Posterior vena cava (tissue), 2 donors: ENCODE measurements at regions not wholly inside any gene's neighbourhood (a gene's known extent, or its start where the extent isn't known, plus 50 kb on each side); places are given as distances from the start of the nearest gene placed in this dataset.

Experiments
- DNase-seq: peaks from one replicate; pipeline ENCODE4 v3.0.0-alpha.2; 2020; ENCODE audit warnings: low spot score
- intact Hi-C, 2 donors: fragments of 100-400 bp; cut with DNase I; formaldehyde crosslinking; loops; one replicate each; pipeline versions ENCODE4 v1.14.1 to v1.14.2; 2022 to 2023
- donor health status: DM: yes; HTN: yes; CAD: no.
- donor health status: DM: yes; HTN: yes; CAD: no.

GRCh38 chr3:30156586-30157498, 449.6 kb upstream of the TGFBR2 start:
- DNase-seq, result no peak
- intact Hi-C loops, result no loop called here

GRCh38 chr3:30161375-30161774, 445.0 kb upstream of the TGFBR2 start:
- intact Hi-C loops, result no loop called here
- DNase-seq, result no peak

- DNase-seq, result no peak
- intact Hi-C loops, result no loop called here
Observed at GRCh38 chr3:30162579-30162978, 443.8 kb upstream of the TGFBR2 start.

GRCh38 chr3:30166535-30166934, 439.9 kb upstream of the TGFBR2 start:
- DNase-seq, result no peak
- intact Hi-C loops, result no loop called here

GRCh38 chr3:30167541-30168011, 438.8 kb upstream of the TGFBR2 start:
- DNase-seq, result no peak
- intact Hi-C loops, result no loop called here

- intact Hi-C loops, result no loop called here
- DNase-seq, result no peak
Observed at GRCh38 chr3:30169487-30169886, 436.9 kb upstream of the TGFBR2 start.

- no peak for DNase-seq
- intact Hi-C loops, result no loop called here
Observed at GRCh38 chr3:30170681-30171438, 435.5 kb upstream of the TGFBR2 start.

- intact Hi-C loops, result no loop called here
- DNase-seq, result no peak
Observed at GRCh38 chr3:30174357-30174756, 432.0 kb upstream of the TGFBR2 start.

- DNase-seq, result no peak
- intact Hi-C loops, result no loop called here
Observed at GRCh38 chr3:30180310-30181177, 425.9 kb upstream of the TGFBR2 start.

- intact Hi-C loops, result no loop called here
- DNase-seq, result no peak
Observed at GRCh38 chr3:30181178-30181465, 425.3 kb upstream of the TGFBR2 start.

- no peak for DNase-seq
- intact Hi-C loops, result no loop called here
Observed at GRCh38 chr3:30181581-30181980, 424.8 kb upstream of the TGFBR2 start.

- intact Hi-C loops, result no loop called here
- no peak for DNase-seq
Observed at GRCh38 chr3:30183421-30183820, 423.0 kb upstream of the TGFBR2 start.

- DNase-seq, result no peak
- intact Hi-C loops, result no loop called here
Observed at GRCh38 chr3:30184091-30184810, 422.1 kb upstream of the TGFBR2 start.

- no peak for DNase-seq
- intact Hi-C loops, result no loop called here
Observed at GRCh38 chr3:30185872-30186271, 420.5 kb upstream of the TGFBR2 start.

GRCh38 chr3:30186741-30187219, 419.6 kb upstream of the TGFBR2 start:
- intact Hi-C loops, result no loop called here
- no peak for DNase-seq

GRCh38 chr3:30187366-30187765, 419.0 kb upstream of the TGFBR2 start:
- intact Hi-C loops, result no loop called here
- no peak for DNase-seq

- DNase-seq, result no peak
- intact Hi-C loops, result no loop called here
Observed at GRCh38 chr3:30188713-30189112, 417.7 kb upstream of the TGFBR2 start.

- intact Hi-C loops, result loop anchor here in 1 of 2 donors (10.0 kb wide), 1 partner anchor 75 kb away; no protein-coding TSS in a partner anchor
- DNase-seq, result no peak
Observed at GRCh38 chr3:30189900-30190299, 416.5 kb upstream of the TGFBR2 start.

- intact Hi-C loops, result loop anchor here in 1 of 2 donors (10.0 kb wide), 1 partner anchor 79 kb away; no protein-coding TSS in a partner anchor
- no peak for DNase-seq
Observed at GRCh38 chr3:30193625-30194044, 412.8 kb upstream of the TGFBR2 start.
